PC-3 (cell line): ENCODE measurements at regions not wholly inside any gene's neighbourhood (a gene's known extent, or its start where the extent isn't known, plus 50 kb on each side); places are given as distances from the start of the nearest gene placed in this dataset.

Experiments used
- ATAC-seq: fragments of 200-7000 bp; cut with Tn5 transposase; 2 replicates; pipeline ENCODE4 v1.9.1; 2020; ENCODE audit warnings: mild to moderate bottlenecking, moderate library complexity
- BruUV-seq: library from RNA; stranded (reverse); fragments of 400-500 nt; replicated peaks from 2 replicates; lab custom pipeline; 2021; lab: Mats Ljungman, UMichigan
- CTCF ChIA-PET: fragments of 300-600 bp; sonication (Branson Sonifier 250); formaldehyde crosslinking; loops from one replicate; lab custom pipeline; 2022; ENCODE audit warnings: antibody characterized with exemption; lab: Charles Lee
- POLR2A ChIA-PET: fragments of 300-600 bp; sonication (Branson Sonifier 250); formaldehyde crosslinking; loops from one replicate; lab custom pipeline; 2022; ENCODE audit warnings: antibody characterized with exemption; ENCODE audit not compliant: unreplicated experiment; lab: Charles Lee
- DNase-seq: peaks from one replicate; pipeline ENCODE4 v3.0.0-alpha.2; 2015
- H2AFZ ChIP-seq: fragments of 300-600 bp; sonication (generic); 2 replicates; pipeline ENCODE4 v1.6.0; 2016; ENCODE audit warnings: antibody characterized with exemption, low read length
- H3F3A ChIP-seq: fragments of 300-600 bp; sonication (generic); one replicate; pipeline ENCODE4 v1.6.0; 2017; ENCODE audit warnings: antibody characterized with exemption, low read length, control low read depth, mild to moderate bottlenecking; ENCODE audit not compliant: unreplicated experiment
- H3K27ac ChIP-seq: fragments of 300-600 bp; sonication (generic); 2 replicates; pipeline ENCODE4 v1.5.1; 2016; ENCODE audit warnings: mild to moderate bottlenecking, low read length
- H3K27me3 ChIP-seq: fragments of 300-600 bp; sonication (generic); 2 replicates; pipeline ENCODE4 v1.6.1; 2016; ENCODE audit warnings: low read length, mixed read lengths
- H3K36me3 ChIP-seq: fragments of 300-600 bp; sonication (generic); 2 replicates; pipeline ENCODE4 v1.6.1; 2016; ENCODE audit warnings: low read depth, mixed run types, low read length, mixed read lengths
- H3K4me1 ChIP-seq: fragments of 300-600 bp; sonication (generic); 2 replicates; pipeline ENCODE4 v1.5.1; 2016; ENCODE audit warnings: low read length; ENCODE audit not compliant: insufficient read depth
- H3K4me2 ChIP-seq: fragments of 300-600 bp; sonication (generic); 2 replicates; pipeline ENCODE4 v1.6.0; 2016; ENCODE audit warnings: low read length
- H3K4me3 ChIP-seq: fragments of 300-600 bp; sonication (generic); 2 replicates; pipeline ENCODE4 v1.5.1; 2016; ENCODE audit warnings: mild to moderate bottlenecking, low read length, mixed read lengths
- H3K79me2 ChIP-seq: fragments of 300-600 bp; sonication (generic); 2 replicates; pipeline ENCODE4 v1.6.1; 2017; ENCODE audit warnings: low read length, mixed read lengths
- H3K9ac ChIP-seq: fragments of 300-600 bp; sonication (generic); 2 replicates; pipeline ENCODE4 v1.6.0; 2016; ENCODE audit warnings: mild to moderate bottlenecking, low read length
- H3K9me2 ChIP-seq: fragments of 300-600 bp; sonication (generic); replicated peaks from 2 replicates; pipeline ENCODE4 v1.6.1; 2016; ENCODE audit warnings: mixed run types, low read length, mixed read lengths
- H3K9me3 ChIP-seq: fragments of 300-600 bp; sonication (generic); 2 replicates; pipeline ENCODE4 v1.6.1; 2016; ENCODE audit warnings: low read length, mixed read lengths
- H4K20me1 ChIP-seq: fragments of 300-600 bp; sonication (generic); 2 replicates; pipeline ENCODE4 v1.6.1; 2016; ENCODE audit warnings: low read length, mixed read lengths
- CTCF ChIP-seq: fragments of 300-600 bp; sonication (generic); conservative IDR thresholded peaks from 2 replicates; pipeline ENCODE4 v1.5.1; 2017; ENCODE audit warnings: antibody characterized with exemption, low read depth, mild to moderate bottlenecking, low read length
- EZH2 ChIP-seq: fragments of 300-600 bp; sonication (generic); IDR thresholded peaks from one replicate; pipeline ENCODE4 v1.6.1; 2017; ENCODE audit warnings: antibody characterized with exemption, mild to moderate bottlenecking, low read length; ENCODE audit not compliant: unreplicated experiment
- EZH2phosphoT487 ChIP-seq: fragments of 300-600 bp; sonication (generic); IDR thresholded peaks from 2 replicates; pipeline ENCODE4 v1.6.1; 2018; ENCODE audit warnings: mild to moderate bottlenecking, antibody characterized with exemption, low read length, borderline replicate concordance
- intact Hi-C: fragments of 100-400 bp; cut with micrococcal nuclease; formaldehyde crosslinking; loops from 2 replicates; pipeline ENCODE4 v1.9.0; 2023

- no peaks in the 10 kb centered on the region for H3K4me1 ChIP-seq
- CTCF ChIA-PET: no interaction called here
- no peaks in the 10 kb centered on the region for H3K79me2 ChIP-seq
- H3K36me3 ChIP-seq: no peaks in the 10 kb centered on the region
- ATAC-seq (no peak), DNase-seq (no peak)
- H3K27me3 ChIP-seq: no peaks in the 10 kb centered on the region
- POLR2A ChIA-PET: no interaction called here
- no peak overlapping the region for H3K9ac ChIP-seq
- H3K9me3 ChIP-seq: no peaks in the 10 kb centered on the region
- BruUV-seq: no TSS peak
- intact Hi-C loops: no loop called here
- H3K27ac ChIP-seq: no peak overlapping the region
- H3F3A ChIP-seq: no peaks in the 10 kb centered on the region
- TF ChIP-seq EZH2 (no peak), EZH2phosphoT487 (no peak)
- H3K4me3 ChIP-seq: no peak overlapping the region
- no peak overlapping the region for H2AFZ ChIP-seq
- H4K20me1 ChIP-seq: no peaks in the 10 kb centered on the region
- H3K4me2 ChIP-seq: no peak overlapping the region
- no peaks in the 10 kb centered on the region for H3K9me2 ChIP-seq
These were observed 585.0 kb upstream of the LRATD1 start for GRCh38 chr2:14047491-14047890.

- no peaks in the 10 kb centered on the region for H3K79me2 ChIP-seq
- no peak for DNase-seq
- ChIA-PET POLR2A (no interaction called here), CTCF (no interaction called here)
- ATAC-seq: no peak
- H3K9ac ChIP-seq: no peak overlapping the region
- H3K27me3 ChIP-seq: no peaks in the 10 kb centered on the region
- no peaks in the 10 kb centered on the region for H4K20me1 ChIP-seq
- H3K4me3 ChIP-seq: no peak overlapping the region
- H3K4me2 ChIP-seq: no peak overlapping the region
- intact Hi-C loops: no loop called here
- no peak overlapping the region for H2AFZ ChIP-seq
- no peaks in the 10 kb centered on the region for H3K9me2 ChIP-seq
- TF ChIP-seq EZH2 (no peak), CTCF (no peak), EZH2phosphoT487 (no peak)
- H3F3A ChIP-seq: no peaks in the 10 kb centered on the region
- H3K36me3 ChIP-seq: no peaks in the 10 kb centered on the region
- H3K27ac ChIP-seq: no peak overlapping the region
- no TSS peak for BruUV-seq
- H3K4me1 ChIP-seq: no peaks in the 10 kb centered on the region
- no peaks in the 10 kb centered on the region for H3K9me3 ChIP-seq
These were observed 581.1 kb upstream of the LRATD1 start for GRCh38 chr2:14051401-14051800.

- ChIA-PET POLR2A (no interaction called here), CTCF (no interaction called here)
- Histone ChIP-seq H3K79me2 (no peaks in the 10 kb centered on the region), H2AFZ (no peak overlapping the region), H3K36me3 (no peaks in the 10 kb centered on the region), H3K27me3 (no peaks in the 10 kb centered on the region), H3K9me2 (no peaks in the 10 kb centered on the region), H3F3A (no peaks in the 10 kb centered on the region), H4K20me1 (no peaks in the 10 kb centered on the region), H3K4me3 (no peak overlapping the region), H3K9ac (no peak overlapping the region), H3K27ac (no peak overlapping the region), H3K4me2 (no peak overlapping the region), H3K4me1 (no peaks in the 10 kb centered on the region), H3K9me3 (no peaks in the 10 kb centered on the region)
- ATAC-seq (no peak), DNase-seq (no peak)
- no TSS peak for BruUV-seq
- intact Hi-C loops: no loop called here
- TF ChIP-seq EZH2 (no peak), CTCF (no peak), EZH2phosphoT487 (no peak)
These were observed 579.4 kb upstream of the LRATD1 start for GRCh38 chr2:14053105-14053504.
